ENCODE measurements at regions not wholly inside any gene's neighbourhood (a gene's known extent, or its start where the extent isn't known, plus 50 kb on each side); places are given as distances from the start of the nearest gene placed in this dataset.

- DNase-seq: no peak
Measured at GRCh38 chr1:5595531-5596170, 396.6 kb downstream of the NPHP4 start.

GRCh38 chr1:5594056-5594956, 397.9 kb downstream of the NPHP4 start:
- no peak for DNase-seq

- DNase-seq: no peak
Measured at GRCh38 chr1:5590717-5591116, 401.5 kb downstream of the NPHP4 start.

- no peak for DNase-seq
Measured at GRCh38 chr1:5586629-5587028, 405.6 kb downstream of the NPHP4 start.

- DNase-seq: no peak
Measured at GRCh38 chr1:5585256-5585655, 407.0 kb downstream of the NPHP4 start.

GRCh38 chr1:5580926-5581325, 411.3 kb downstream of the NPHP4 start:
- DNase-seq: no peak

- DNase-seq: no peak
Measured at GRCh38 chr1:5579966-5580365, 412.3 kb downstream of the NPHP4 start.

- DNase-seq: no peak
Measured at GRCh38 chr1:5578690-5579089, 413.5 kb downstream of the NPHP4 start.

- no peak for DNase-seq
Measured at GRCh38 chr1:5577255-5578040, 414.8 kb downstream of the NPHP4 start.

- no peak for DNase-seq
Measured at GRCh38 chr1:5576673-5577065, 415.6 kb downstream of the NPHP4 start.

GRCh38 chr1:5576011-5576672, 416.1 kb downstream of the NPHP4 start:
- no peak for DNase-seq

GRCh38 chr1:5575396-5575940, 416.8 kb downstream of the NPHP4 start:
- no peak for DNase-seq

GRCh38 chr1:5574641-5575040, 417.6 kb downstream of the NPHP4 start:
- DNase-seq: no peak

- no peak for DNase-seq
Measured at GRCh38 chr1:5572794-5573193, 419.4 kb downstream of the NPHP4 start.

GRCh38 chr1:5571861-5572401, 420.3 kb downstream of the NPHP4 start:
- no peak for DNase-seq

- no peak for DNase-seq
Measured at GRCh38 chr1:5571438-5571837, 420.8 kb downstream of the NPHP4 start.

GRCh38 chr1:5570931-5571330, 421.3 kb downstream of the NPHP4 start:
- DNase-seq: no peak

- DNase-seq: no peak
Measured at GRCh38 chr1:5568321-5568720, 423.9 kb downstream of the NPHP4 start.

- no peak for DNase-seq
Measured at GRCh38 chr1:5567839-5568238, 424.4 kb downstream of the NPHP4 start.

- DNase-seq: no peak
Measured at GRCh38 chr1:5566924-5567323, 425.3 kb downstream of the NPHP4 start.

- DNase-seq: no peak
Measured at GRCh38 chr1:5565281-5566125, 426.7 kb downstream of the NPHP4 start.

All from CD4-positive, alpha-beta T cell treated with Interleukin-21 for 1 hour (primary cell).